AG08395 (cell line): ENCODE measurements at regions not wholly inside any gene's neighbourhood (a gene's known extent, or its start where the extent isn't known, plus 50 kb on each side); places are given as distances from the start of the nearest gene placed in this dataset.
"Not testable (repeated sequence)": the region's sequence is repeated elsewhere in the genome, so short reads cannot be mapped to it uniquely, and the experiment has no call there.

Experiments
- DNase-seq: peaks from one replicate; pipeline ENCODE4 v3.0.0; 2012; ENCODE audit warnings: mixed read lengths, low spot score

DNA sequence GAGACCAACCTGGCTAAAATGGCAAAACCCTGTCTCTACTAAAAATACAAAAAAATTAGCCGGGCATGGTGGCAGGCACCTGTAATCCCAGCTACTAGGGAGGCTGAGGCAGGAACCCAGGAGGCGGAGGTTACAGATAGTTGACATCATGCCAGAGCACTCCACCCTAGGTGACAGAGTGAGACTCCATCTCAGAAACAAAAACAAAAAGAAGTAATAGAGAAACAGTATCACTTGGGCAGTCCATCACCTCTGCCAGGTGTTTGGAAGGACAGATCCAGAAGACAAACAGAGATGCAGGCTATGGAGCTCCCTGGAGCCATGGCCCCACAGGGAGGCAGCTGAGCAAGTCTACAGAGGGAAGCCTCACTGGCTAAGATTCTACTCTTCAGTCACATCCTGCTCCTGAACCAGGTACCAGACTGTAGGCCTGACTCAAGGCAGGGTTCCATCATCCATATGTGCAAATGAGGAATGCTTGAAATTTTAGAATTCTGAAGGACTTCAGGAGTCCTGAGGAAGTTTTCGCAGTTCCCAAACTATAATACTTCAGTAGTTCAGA is 81.4 kb upstream of the CPEB2 start:
- DNase-seq, result no peak

DNA sequence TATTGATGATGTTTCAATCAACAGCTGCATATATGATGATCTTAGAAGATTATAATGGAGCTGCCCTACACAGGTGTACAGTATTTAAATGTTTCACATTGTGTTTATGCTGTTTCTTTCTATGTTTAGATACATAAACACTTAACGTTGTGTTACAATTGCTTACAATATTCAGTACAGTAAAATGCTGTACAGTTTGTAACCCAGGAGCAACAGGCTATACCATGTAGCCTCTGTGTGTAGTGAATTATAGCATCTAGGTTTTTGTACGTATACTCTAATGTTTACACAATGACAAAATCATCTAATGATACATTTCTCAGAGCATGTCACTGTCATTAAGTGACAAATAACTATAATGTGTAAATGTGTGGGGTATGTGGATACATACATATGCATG is 80.5 kb upstream of the CPEB2 start:
- not testable (repeated sequence) for DNase-seq

DNA sequence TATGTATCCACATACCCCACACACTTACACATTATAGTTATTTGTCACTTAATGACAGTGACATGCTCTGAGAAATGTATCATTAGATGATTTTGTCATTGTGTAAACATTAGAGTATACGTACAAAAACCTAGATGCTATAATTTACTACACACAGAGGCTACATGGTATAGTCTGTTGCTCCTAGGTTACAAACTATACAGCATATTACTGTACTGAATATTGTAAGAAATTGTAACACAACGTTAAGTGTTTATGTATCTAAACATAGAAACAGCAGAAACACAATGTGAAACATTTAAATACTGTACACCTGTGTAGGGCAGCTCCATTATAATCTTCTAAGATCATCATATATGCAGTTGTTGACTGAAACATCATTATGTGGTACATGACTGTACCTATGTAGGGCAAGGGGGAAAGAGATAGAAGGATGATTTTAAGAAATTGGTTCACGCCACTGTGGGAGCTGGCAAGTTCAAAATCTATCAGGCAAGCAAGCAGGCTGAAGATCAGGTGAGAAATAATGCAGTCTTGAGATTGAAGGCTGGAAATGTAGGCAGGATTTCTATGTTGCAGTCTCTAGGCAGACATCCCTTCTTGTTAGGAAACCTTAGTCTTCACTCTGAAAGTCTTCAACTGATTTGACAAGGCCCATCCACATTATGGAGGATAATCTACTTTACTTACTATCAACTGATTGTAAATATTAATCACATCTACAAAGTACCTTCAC is 78.0 kb upstream of the CPEB2 start:
- DNase-seq, result no peak

DNA sequence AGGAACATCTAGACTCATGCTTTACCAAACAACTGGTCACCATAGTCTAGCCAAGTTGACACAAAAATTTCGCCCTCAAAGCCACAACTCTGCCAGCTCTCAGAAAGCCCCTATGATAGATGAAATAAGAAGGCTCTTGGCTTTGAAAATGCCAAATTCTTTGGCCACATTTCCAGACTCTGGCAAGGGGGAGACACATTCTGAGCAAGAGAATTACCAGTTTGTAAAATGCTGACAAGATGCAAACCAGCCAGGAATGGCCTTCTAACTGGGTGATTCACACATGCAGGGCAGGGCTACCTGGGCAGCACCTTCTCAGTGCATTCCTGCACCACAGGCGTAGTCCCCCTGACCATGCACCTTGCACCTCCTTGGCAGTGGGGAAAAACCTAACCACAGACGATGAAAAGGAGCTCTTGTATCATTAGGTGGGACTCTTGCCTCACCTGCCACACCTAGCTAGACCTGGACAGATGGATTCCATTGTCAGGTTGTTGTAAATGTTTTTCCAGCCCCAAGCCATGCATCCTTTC is 77.4 kb upstream of the CPEB2 start:
- no peak for DNase-seq

DNA sequence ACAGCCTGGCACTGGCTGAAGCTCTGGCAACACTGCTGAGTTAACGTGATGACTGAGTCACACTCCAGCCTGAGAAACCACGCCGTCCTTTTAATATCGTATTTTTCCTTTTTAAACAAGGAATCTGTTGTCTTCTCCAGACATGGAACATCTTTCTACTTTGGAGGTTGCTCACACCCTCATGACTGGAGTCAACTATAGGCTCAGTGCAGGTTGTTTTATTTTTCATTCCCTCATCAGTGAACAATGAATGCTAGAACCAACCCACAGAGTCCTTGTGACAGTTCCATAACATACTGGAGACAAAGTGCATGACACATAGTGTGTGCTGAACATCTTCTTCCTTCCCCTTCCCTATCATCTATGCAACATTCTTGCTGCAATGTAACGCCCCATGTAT is 76.8 kb upstream of the CPEB2 start:
- DNase-seq, result no peak

DNA sequence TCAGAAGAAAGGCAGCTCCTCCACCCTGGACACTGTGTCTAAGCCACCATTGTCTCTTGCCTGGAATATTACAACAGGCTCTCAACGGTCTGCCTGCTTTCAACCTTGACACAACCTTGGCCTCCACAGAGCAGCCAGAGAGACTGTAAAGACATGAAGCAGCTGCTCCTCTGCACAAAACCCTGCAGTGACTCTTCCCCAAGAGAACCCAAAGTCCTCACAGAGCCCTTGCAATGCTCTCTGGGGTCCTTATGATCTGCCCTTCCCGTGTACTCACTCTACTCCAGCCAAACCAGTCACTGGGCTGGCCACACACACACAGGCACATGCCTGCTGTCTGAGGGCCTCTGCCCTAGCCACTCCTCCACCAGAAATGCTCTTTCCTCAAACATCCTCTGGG is 75.9 kb upstream of the CPEB2 start:
- no peak for DNase-seq

DNA sequence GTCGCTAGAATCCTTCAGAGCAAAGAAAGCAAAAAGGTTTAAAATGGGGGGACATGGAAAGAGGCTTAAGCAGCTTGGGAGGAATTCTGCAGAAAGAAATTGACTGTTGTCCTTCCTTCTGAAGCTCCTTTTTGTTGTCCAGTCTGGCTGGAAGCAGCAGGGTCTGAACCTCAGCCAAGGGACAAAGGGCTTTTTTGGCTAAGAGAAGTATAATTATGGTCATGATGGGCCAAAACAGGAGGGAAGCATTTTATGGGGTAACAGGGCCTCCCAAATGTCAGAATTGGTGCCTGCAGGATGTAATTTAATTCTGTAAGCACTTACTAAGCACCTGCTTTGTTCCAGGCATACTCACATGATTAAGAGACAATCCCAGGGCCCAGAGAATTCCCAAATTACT is 74.2 kb upstream of the CPEB2 start:
- DNase-seq, result no peak

DNA sequence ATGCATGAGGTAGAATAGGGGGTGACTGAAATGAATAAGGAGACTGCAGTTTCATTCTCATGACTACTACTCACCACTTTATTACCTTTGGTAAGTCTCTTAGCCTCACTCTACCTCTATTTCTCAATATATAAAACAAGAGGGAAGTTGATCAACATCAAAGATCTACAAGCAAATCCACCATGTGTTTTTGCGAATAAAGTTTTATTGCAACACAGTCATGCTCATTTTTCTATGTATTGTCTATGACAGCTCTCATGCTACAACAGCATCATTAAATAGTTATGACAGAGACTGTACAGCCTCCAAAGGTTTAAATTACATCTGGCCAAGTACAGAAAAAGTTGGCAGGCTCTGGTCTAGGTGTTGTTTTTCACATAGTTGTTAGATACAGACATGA is 72.6 kb upstream of the CPEB2 start:
- DNase-seq, result no peak

DNA sequence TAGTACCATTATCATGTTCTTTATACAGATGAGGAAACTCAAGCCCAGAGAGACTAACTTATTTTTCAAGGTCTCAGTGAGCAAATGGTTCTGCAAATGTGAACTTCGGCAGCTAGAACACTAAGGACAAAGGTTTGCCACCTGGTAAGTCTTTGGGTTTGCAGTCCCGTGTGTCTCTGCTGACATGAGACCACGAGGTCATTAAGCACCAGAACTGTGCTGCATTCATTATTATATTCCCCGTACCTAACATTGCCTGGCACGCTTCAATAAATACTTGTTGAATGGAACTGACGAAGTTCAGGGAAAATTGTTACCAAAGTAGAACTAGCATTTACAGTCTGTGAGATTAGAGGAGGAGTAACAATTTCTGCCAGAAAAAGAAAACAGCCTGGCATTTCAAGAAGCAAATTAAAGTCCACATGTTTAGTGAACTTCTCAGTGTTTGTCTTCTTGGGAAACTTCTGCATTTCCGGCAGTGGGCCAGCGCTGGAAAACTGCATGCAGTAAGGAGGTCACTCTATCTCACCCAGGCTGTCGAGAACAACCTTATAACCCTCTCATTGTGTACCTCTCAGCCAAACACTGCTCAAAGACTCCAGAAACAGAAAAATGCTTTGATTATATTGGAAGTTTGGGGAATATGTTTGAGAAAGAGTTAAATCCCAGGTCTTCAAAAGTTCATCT is 67.4 kb upstream of the CPEB2 start:
- DNase-seq, result no peak

DNA sequence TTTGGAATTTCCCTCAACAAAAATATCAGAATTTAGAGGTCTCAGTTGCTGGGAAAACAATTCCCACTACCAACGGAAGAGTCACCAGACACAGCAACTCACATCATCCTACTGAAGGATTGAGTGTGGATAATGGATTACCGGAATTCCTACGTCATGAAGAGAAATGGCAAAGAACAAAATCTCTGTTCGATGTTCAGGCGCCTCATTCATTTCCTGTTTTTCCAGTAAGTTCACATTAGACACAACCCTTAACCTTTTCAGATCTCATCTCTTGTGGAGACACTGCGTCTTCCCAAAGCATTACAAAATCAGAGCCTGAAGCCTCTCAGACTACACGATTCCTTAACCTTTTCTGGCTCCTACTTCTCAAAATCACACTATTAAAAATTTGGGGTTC is 58.5 kb upstream of the CPEB2 start:
- no peak for DNase-seq

DNA sequence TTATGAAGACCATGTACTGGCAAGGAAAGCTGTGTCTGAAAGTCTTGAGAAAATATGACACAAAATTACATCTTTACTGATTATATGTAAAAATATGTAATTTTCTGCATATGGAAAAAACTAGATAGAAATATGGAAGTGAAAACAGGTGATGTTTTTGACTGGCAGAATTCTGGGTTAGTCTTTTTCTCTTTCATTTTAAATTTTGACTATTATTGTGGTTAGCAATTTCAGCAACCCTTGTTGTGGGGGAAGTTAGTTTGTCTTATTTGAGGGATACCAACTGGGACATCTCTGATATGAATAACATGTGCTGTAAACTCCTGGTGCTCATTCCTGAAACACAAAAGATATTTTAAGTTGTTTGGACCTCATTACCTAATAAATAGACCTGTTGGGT is 49.9 kb upstream of the CPEB2 start:
- DNase-seq, result no peak
